ENCODE measurements at regions not wholly inside any gene's neighbourhood (a gene's known extent, or its start where the extent isn't known, plus 50 kb on each side); places are given as distances from the start of the nearest gene placed in this dataset.
"Not testable (repeated sequence)": the region's sequence is repeated elsewhere in the genome, so short reads cannot be mapped to it uniquely, and the experiment has no call there.

GRCh38 chr6:155867682-155868081 lies 412.0 kb upstream of the NOX3 start:
- H3K9me3 ChIP-seq (ENCODE audit: control insufficient read depth in 2 of 2, insufficient read depth in 1 of 2, low read depth in 1 of 2, low read length in 1 of 2): no peaks in the 10 kb centered on the region
- 93 to 95% methylated on average over 4 of the region's 4 CpGs for WGBS, 2 donors
- H3K27ac ChIP-seq (ENCODE audit: low read depth in 2 of 2, low read length in 1 of 2): no peak overlapping the region
- no peaks in the 10 kb centered on the region for H3K4me1 ChIP-seq (ENCODE audit: control insufficient read depth in 2 of 2, insufficient read depth in 2 of 2, low read length in 1 of 2)
- no peaks in the 10 kb centered on the region for H3K27me3 ChIP-seq (ENCODE audit: control insufficient read depth in 1 of 2, insufficient read depth in 2 of 2, low read length in 2 of 2)
- H3K4me3 ChIP-seq (ENCODE audit: low read depth in 1 of 2, low read length in 2 of 2): no peak overlapping the region
- no peaks in the 10 kb centered on the region for H3K36me3 ChIP-seq (ENCODE audit: control insufficient read depth in 2 of 2, insufficient read depth in 2 of 2, low read length in 1 of 2)

DNA sequence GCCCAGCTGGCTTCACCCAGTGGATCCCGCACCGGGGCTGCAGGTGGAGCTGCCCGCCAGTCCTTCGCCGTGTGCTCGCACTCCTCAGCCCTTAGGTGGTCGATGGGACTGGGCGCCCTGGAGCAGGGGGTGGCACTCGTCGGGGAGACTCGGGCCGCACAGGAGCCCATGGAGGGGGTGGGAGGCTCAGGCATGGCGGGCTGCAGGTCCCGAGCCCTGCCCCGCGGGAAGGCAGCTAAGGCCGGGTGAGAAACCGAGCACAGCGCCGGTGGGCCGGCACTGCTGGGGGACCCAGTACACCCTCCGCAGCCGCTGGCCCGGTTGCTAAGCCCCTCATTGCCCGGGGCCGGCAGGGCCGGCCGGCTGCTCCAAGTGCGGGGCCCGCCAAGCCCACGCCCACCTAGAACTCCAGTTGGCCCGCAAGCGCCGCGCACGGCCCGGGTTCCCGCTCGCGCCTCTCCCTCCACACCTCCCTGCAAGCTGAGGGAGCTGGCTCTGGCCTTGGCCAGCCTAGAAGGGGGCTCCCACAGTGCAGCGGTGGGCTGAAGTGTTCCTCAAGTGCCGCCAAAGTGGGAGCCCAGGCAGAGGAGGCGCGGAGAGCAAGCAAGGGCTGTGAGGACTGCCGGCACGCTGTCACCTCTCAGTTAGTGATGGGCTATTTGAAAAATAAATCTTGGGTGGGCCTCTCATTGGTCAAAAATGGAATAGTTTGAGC lies 411.2 kb upstream of the NOX3 start:
- not testable (repeated sequence) for H3K27ac ChIP-seq (ENCODE audit: low read depth in 2 of 2, low read length in 1 of 2); H3K4me1 ChIP-seq (ENCODE audit: control insufficient read depth in 2 of 2, insufficient read depth in 2 of 2, low read length in 1 of 2); H3K4me3 ChIP-seq (ENCODE audit: low read depth in 1 of 2, low read length in 2 of 2); H3K9me3 ChIP-seq (ENCODE audit: control insufficient read depth in 2 of 2, insufficient read depth in 1 of 2, low read depth in 1 of 2, low read length in 1 of 2); H3K27me3 ChIP-seq (ENCODE audit: control insufficient read depth in 1 of 2, insufficient read depth in 2 of 2, low read length in 2 of 2); H3K36me3 ChIP-seq (ENCODE audit: control insufficient read depth in 2 of 2, insufficient read depth in 2 of 2, low read length in 1 of 2)
- WGBS, 2 donors: 97% methylated on average over 31 to 46 of the region's 46 CpGs

DNA sequence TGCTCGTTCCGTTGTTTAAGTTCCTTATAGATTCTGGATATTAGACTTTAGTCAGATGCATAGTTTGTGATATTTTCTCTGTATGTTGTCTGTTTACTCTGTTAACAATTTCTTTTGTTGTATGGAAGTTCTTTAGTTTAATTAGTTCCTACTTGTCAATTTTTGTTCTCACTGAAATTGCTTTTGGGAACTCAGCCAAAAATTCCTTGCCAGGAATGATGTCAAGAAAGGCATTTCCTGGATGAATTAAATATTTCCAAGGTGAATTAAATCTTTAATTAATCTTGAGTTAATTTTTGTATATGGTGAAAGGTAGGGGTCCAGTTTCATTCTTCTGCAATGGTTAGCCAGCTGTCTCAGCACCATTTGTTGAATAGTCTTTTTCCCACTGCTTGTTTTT lies 406.2 kb upstream of the NOX3 start:
- no peaks in the 10 kb centered on the region for H3K27me3 ChIP-seq (ENCODE audit: control insufficient read depth in 1 of 2, insufficient read depth in 2 of 2, low read length in 2 of 2)

GRCh38 chr6:155858906-155859305 lies 403.3 kb upstream of the NOX3 start:
- not testable (repeated sequence) for H3K36me3 ChIP-seq (ENCODE audit: control insufficient read depth in 2 of 2, insufficient read depth in 2 of 2, low read length in 1 of 2); H3K27ac ChIP-seq (ENCODE audit: low read depth in 2 of 2, low read length in 1 of 2)
- WGBS, 2 donors: 71 to 82% methylated on average over 4 of the region's 4 CpGs

More for the DNA sequence above, 406.2 kb upstream of the NOX3 start:
- no peak overlapping the region for H3K27ac ChIP-seq (ENCODE audit: low read depth in 2 of 2, low read length in 1 of 2)
- no peaks in the 10 kb centered on the region for H3K4me1 ChIP-seq (ENCODE audit: control insufficient read depth in 2 of 2, insufficient read depth in 2 of 2, low read length in 1 of 2)
- H3K36me3 ChIP-seq (ENCODE audit: control insufficient read depth in 2 of 2, insufficient read depth in 2 of 2, low read length in 1 of 2): no peaks in the 10 kb centered on the region
- H3K4me3 ChIP-seq (ENCODE audit: low read depth in 1 of 2, low read length in 2 of 2): no peak overlapping the region
- 58 to 74% methylated on average over 2 of the region's 2 CpGs for WGBS, 2 donors
- peaks cover 0 to 2% of the 10 kb centered on the region in 2 donors for H3K9me3 ChIP-seq (ENCODE audit: control insufficient read depth in 2 of 2, insufficient read depth in 1 of 2, low read depth in 1 of 2, low read length in 1 of 2)

GRCh38 chr6:155854787-155855186 lies 399.1 kb upstream of the NOX3 start:
- H3K4me3 ChIP-seq (ENCODE audit: low read depth in 1 of 2, low read length in 2 of 2): no peak overlapping the region
- peaks cover 0 to 3% of the 10 kb centered on the region in 2 donors for H3K4me1 ChIP-seq (ENCODE audit: control insufficient read depth in 2 of 2, insufficient read depth in 2 of 2, low read length in 1 of 2)
- WGBS, 2 donors: 83 to 94% methylated on average over 2 of the region's 2 CpGs

More at GRCh38 chr6:155858906-155859305, 403.3 kb upstream of the NOX3 start:
- not testable (repeated sequence) for H3K9me3 ChIP-seq (ENCODE audit: control insufficient read depth in 2 of 2, insufficient read depth in 1 of 2, low read depth in 1 of 2, low read length in 1 of 2); H3K4me3 ChIP-seq (ENCODE audit: low read depth in 1 of 2, low read length in 2 of 2); H3K27me3 ChIP-seq (ENCODE audit: control insufficient read depth in 1 of 2, insufficient read depth in 2 of 2, low read length in 2 of 2); H3K4me1 ChIP-seq (ENCODE audit: control insufficient read depth in 2 of 2, insufficient read depth in 2 of 2, low read length in 1 of 2)

DNA sequence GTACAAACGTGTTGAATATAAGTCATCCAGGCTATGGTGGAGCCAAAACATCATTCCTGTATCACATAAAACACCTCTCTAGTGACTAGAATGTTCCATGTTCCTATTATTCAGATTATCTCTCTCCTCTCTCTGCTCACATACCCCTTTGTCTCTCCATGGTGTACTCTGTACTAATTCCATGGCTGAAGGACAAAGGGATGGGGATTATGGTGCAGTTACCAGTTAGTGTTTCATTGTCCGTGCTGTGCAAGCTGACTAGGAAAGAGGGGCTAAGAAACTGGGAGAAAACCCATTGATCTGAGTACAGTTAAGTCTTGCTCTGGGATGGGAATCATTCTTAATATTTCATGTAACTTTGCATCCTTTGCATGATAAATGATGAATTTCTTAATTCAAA lies 397.4 kb upstream of the NOX3 start:
- peaks cover 0 to 3% of the 10 kb centered on the region in 2 donors for H3K4me1 ChIP-seq (ENCODE audit: control insufficient read depth in 2 of 2, insufficient read depth in 2 of 2, low read length in 1 of 2)
- H3K4me3 ChIP-seq (ENCODE audit: low read depth in 1 of 2, low read length in 2 of 2): no peak overlapping the region
- no peaks in the 10 kb centered on the region for H3K27me3 ChIP-seq (ENCODE audit: control insufficient read depth in 1 of 2, insufficient read depth in 2 of 2, low read length in 2 of 2)
- H3K9me3 ChIP-seq (ENCODE audit: control insufficient read depth in 2 of 2, insufficient read depth in 1 of 2, low read depth in 1 of 2, low read length in 1 of 2): no peaks in the 10 kb centered on the region
- 68 to 71% methylated on average over 2 of the region's 2 CpGs for WGBS, 2 donors
- H3K36me3 ChIP-seq (ENCODE audit: control insufficient read depth in 2 of 2, insufficient read depth in 2 of 2, low read length in 1 of 2): no peaks in the 10 kb centered on the region
- H3K27ac ChIP-seq (ENCODE audit: low read depth in 2 of 2, low read length in 1 of 2): no peak overlapping the region

More at GRCh38 chr6:155854787-155855186, 399.1 kb upstream of the NOX3 start:
- no peaks in the 10 kb centered on the region for H3K36me3 ChIP-seq (ENCODE audit: control insufficient read depth in 2 of 2, insufficient read depth in 2 of 2, low read length in 1 of 2)
- H3K27ac ChIP-seq (ENCODE audit: low read depth in 2 of 2, low read length in 1 of 2): no peak overlapping the region
- H3K27me3 ChIP-seq (ENCODE audit: control insufficient read depth in 1 of 2, insufficient read depth in 2 of 2, low read length in 2 of 2): no peaks in the 10 kb centered on the region
- peaks cover 0 to 2% of the 10 kb centered on the region in 2 donors for H3K9me3 ChIP-seq (ENCODE audit: control insufficient read depth in 2 of 2, insufficient read depth in 1 of 2, low read depth in 1 of 2, low read length in 1 of 2)

- WGBS, 2 donors: 84 to 89% methylated on average over 5 of the region's 5 CpGs
- Histone ChIP-seq H3K4me3 (ENCODE audit: low read depth in 1 of 2, low read length in 2 of 2) (no peak overlapping the region), H3K27ac (ENCODE audit: low read depth in 2 of 2, low read length in 1 of 2) (no peak overlapping the region), H3K4me1 (ENCODE audit: control insufficient read depth in 2 of 2, insufficient read depth in 2 of 2, low read length in 1 of 2) (peaks cover 0 to 3% of the 10 kb centered on the region in 2 donors), H3K9me3 (ENCODE audit: control insufficient read depth in 2 of 2, insufficient read depth in 1 of 2, low read depth in 1 of 2, low read length in 1 of 2) (no peaks in the 10 kb centered on the region), H3K36me3 (ENCODE audit: control insufficient read depth in 2 of 2, insufficient read depth in 2 of 2, low read length in 1 of 2) (no peaks in the 10 kb centered on the region), H3K27me3 (ENCODE audit: control insufficient read depth in 1 of 2, insufficient read depth in 2 of 2, low read length in 2 of 2) (no peaks in the 10 kb centered on the region)
Measured at GRCh38 chr6:155850408-155850841, 394.8 kb upstream of the NOX3 start.

DNA sequence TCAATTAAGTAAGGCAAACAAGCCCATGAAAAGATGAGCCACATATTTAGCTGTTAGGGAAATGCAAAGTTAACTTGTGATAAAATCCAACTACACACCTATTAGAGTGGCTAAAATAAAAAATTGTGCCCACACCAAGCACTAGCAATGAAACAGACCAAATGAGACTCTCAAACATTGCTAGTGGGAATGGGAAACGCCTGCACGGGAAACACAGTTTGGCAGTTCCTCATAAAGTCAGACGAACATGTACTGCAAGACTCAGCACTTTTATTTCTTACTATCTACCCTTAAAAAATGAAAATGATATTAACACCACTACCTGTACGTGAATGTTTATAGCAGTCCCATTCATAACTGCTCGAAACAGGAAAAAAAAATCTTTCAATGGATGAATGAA lies 392.1 kb upstream of the NOX3 start:
- Histone ChIP-seq H3K27ac (ENCODE audit: low read depth in 2 of 2, low read length in 1 of 2) (no peak overlapping the region), H3K4me3 (ENCODE audit: low read depth in 1 of 2, low read length in 2 of 2) (no peak overlapping the region)
- 64 to 67% methylated on average over 5 of the region's 5 CpGs for WGBS, 2 donors

GRCh38 chr6:155837474-155837873 lies 381.8 kb upstream of the NOX3 start:
- no peaks in the 10 kb centered on the region for H3K27me3 ChIP-seq (ENCODE audit: control insufficient read depth in 1 of 2, insufficient read depth in 2 of 2, low read length in 2 of 2)
- H3K4me1 ChIP-seq (ENCODE audit: control insufficient read depth in 2 of 2, insufficient read depth in 2 of 2, low read length in 1 of 2): no peaks in the 10 kb centered on the region
- H3K27ac ChIP-seq (ENCODE audit: low read depth in 2 of 2, low read length in 1 of 2): no peak overlapping the region
- WGBS, 2 donors: 86 to 91% methylated on average over 4 of the region's 4 CpGs
- H3K36me3 ChIP-seq (ENCODE audit: control insufficient read depth in 2 of 2, insufficient read depth in 2 of 2, low read length in 1 of 2): no peaks in the 10 kb centered on the region
- H3K9me3 ChIP-seq (ENCODE audit: control insufficient read depth in 2 of 2, insufficient read depth in 1 of 2, low read depth in 1 of 2, low read length in 1 of 2): no peaks in the 10 kb centered on the region
- H3K4me3 ChIP-seq (ENCODE audit: low read depth in 1 of 2, low read length in 2 of 2): no peak overlapping the region

More for the DNA sequence above, 392.1 kb upstream of the NOX3 start:
- no peaks in the 10 kb centered on the region for H3K27me3 ChIP-seq (ENCODE audit: control insufficient read depth in 1 of 2, insufficient read depth in 2 of 2, low read length in 2 of 2)
- H3K36me3 ChIP-seq (ENCODE audit: control insufficient read depth in 2 of 2, insufficient read depth in 2 of 2, low read length in 1 of 2): no peaks in the 10 kb centered on the region
- H3K9me3 ChIP-seq (ENCODE audit: control insufficient read depth in 2 of 2, insufficient read depth in 1 of 2, low read depth in 1 of 2, low read length in 1 of 2): no peaks in the 10 kb centered on the region
- peaks cover 0 to 3% of the 10 kb centered on the region in 2 donors for H3K4me1 ChIP-seq (ENCODE audit: control insufficient read depth in 2 of 2, insufficient read depth in 2 of 2, low read length in 1 of 2)

- Histone ChIP-seq H3K4me3 (ENCODE audit: low read depth in 1 of 2, low read length in 2 of 2) (no peak overlapping the region), H3K9me3 (ENCODE audit: control insufficient read depth in 2 of 2, insufficient read depth in 1 of 2, low read depth in 1 of 2, low read length in 1 of 2) (no peaks in the 10 kb centered on the region), H3K27me3 (ENCODE audit: control insufficient read depth in 1 of 2, insufficient read depth in 2 of 2, low read length in 2 of 2) (no peaks in the 10 kb centered on the region), H3K4me1 (ENCODE audit: control insufficient read depth in 2 of 2, insufficient read depth in 2 of 2, low read length in 1 of 2) (no peaks in the 10 kb centered on the region), H3K27ac (ENCODE audit: low read depth in 2 of 2, low read length in 1 of 2) (no peak overlapping the region), H3K36me3 (ENCODE audit: control insufficient read depth in 2 of 2, insufficient read depth in 2 of 2, low read length in 1 of 2) (no peaks in the 10 kb centered on the region)
- WGBS, 2 donors: 72 to 77% methylated on average over 4 of the region's 4 CpGs
Measured at GRCh38 chr6:155832596-155832995, 377.0 kb upstream of the NOX3 start.
